ENCODE measurements at regions not wholly inside any gene's neighbourhood (a gene's known extent, or its start where the extent isn't known, plus 50 kb on each side); places are given as distances from the start of the nearest gene placed in this dataset.

- Histone ChIP-seq H3K36me3 (replicated peaks in 1 of 2; ENCODE audit: control extremely low read depth in 1 of 2, control insufficient read depth in 1 of 2, extremely low read depth in 1 of 2, insufficient read depth in 2 of 2, low read length in 1 of 2) (no peaks in the 10 kb centered on the region), H3K4me3 (ENCODE audit: control extremely low read depth in 1 of 5, extremely low read depth in 1 of 5, insufficient read depth in 1 of 5, low read depth in 2 of 5, low read length in 4 of 5) (no peak overlapping the region), H3K9me3 (ENCODE audit: control extremely low read depth in 1 of 3, control insufficient read depth in 2 of 3, insufficient read depth in 1 of 3, low read length in 2 of 3) (no peaks in the 10 kb centered on the region), H2AFZ (ENCODE audit: insufficient read depth, low read depth, low read length, poor library complexity, severe bottlenecking) (no peak overlapping the region), H3K79me2 (ENCODE audit: control insufficient read depth, insufficient read depth, low read length) (no peaks in the 10 kb centered on the region), H3K4me1 (ENCODE audit: control insufficient read depth in 2 of 2, insufficient read depth in 2 of 2, low read length in 2 of 2) (no peaks in the 10 kb centered on the region), H4K20me1 (ENCODE audit: control insufficient read depth, insufficient read depth, low read length, poor library complexity, severe bottlenecking) (no peaks in the 10 kb centered on the region), H3K4me2 (replicated peaks; ENCODE audit: low read depth, low read length, poor library complexity, severe bottlenecking) (no peak overlapping the region), H3K27me3 (replicated peaks in 1 of 4; ENCODE audit: control extremely low read depth in 1 of 4, control insufficient read depth in 3 of 4, insufficient read depth in 4 of 4, low read length in 3 of 4) (no peaks in the 10 kb centered on the region), H3K27ac (ENCODE audit: low read length in 2 of 2) (no peak overlapping the region), H3K9ac (ENCODE audit: low read length) (no peak overlapping the region)
- intact Hi-C loops (cut with micrococcal nuclease) = no loop called here
- CTCF ChIA-PET = no interaction called here
- no peaks in the 10 kb centered on the region for H3K27me3 Mint-ChIP-seq
- no peak overlapping the region for H3K27ac Mint-ChIP-seq
- ATAC-seq (ENCODE audit: low read depth) = no peak
- POLR2A ChIA-PET = no interaction called here
- H3K9me3 Mint-ChIP-seq (ENCODE audit: insufficient read depth) = no peaks in the 10 kb centered on the region
- TF ChIP-seq EZH2 (IDR thresholded peaks at IDR 0.05; ENCODE audit: borderline replicate concordance, insufficient read depth, low read depth, low read length, poor library complexity, severe bottlenecking) = no peak
- TF ChIP-seq, protein P1, sequence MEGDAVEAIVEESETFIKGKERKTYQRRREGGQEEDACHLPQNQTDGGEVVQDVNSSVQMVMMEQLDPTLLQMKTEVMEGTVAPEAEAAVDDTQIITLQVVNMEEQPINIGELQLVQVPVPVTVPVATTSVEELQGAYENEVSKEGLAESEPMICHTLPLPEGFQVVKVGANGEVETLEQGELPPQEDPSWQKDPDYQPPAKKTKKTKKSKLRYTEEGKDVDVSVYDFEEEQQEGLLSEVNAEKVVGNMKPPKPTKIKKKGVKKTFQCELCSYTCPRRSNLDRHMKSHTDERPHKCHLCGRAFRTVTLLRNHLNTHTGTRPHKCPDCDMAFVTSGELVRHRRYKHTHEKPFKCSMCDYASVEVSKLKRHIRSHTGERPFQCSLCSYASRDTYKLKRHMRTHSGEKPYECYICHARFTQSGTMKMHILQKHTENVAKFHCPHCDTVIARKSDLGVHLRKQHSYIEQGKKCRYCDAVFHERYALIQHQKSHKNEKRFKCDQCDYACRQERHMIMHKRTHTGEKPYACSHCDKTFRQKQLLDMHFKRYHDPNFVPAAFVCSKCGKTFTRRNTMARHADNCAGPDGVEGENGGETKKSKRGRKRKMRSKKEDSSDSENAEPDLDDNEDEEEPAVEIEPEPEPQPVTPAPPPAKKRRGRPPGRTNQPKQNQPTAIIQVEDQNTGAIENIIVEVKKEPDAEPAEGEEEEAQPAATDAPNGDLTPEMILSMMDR (IDR thresholded peaks at IDR 0.05) = no peak
- H3K4me1 Mint-ChIP-seq = no peaks in the 10 kb centered on the region
- WGBS (ENCODE audit: insufficient coverage) = 100% methylated on average over 1 of the region's 3 CpGs
- DNase-seq = no peak
- H3K4me3 Mint-ChIP-seq = no peak overlapping the region
Measured at GRCh38 chr9:102875687-102876086, 119.4 kb upstream of the CYLC2 start.

GRCh38 chr9:102867488-102867887, 127.6 kb upstream of the CYLC2 start:
- Histone ChIP-seq H3K27ac (ENCODE audit: low read length in 2 of 2) (no peak overlapping the region), H3K36me3 (replicated peaks in 1 of 2; ENCODE audit: control extremely low read depth in 1 of 2, control insufficient read depth in 1 of 2, extremely low read depth in 1 of 2, insufficient read depth in 2 of 2, low read length in 1 of 2) (no peaks in the 10 kb centered on the region), H3K79me2 (ENCODE audit: control insufficient read depth, insufficient read depth, low read length) (no peaks in the 10 kb centered on the region), H2AFZ (ENCODE audit: insufficient read depth, low read depth, low read length, poor library complexity, severe bottlenecking) (no peak overlapping the region), H3K4me2 (replicated peaks; ENCODE audit: low read depth, low read length, poor library complexity, severe bottlenecking) (no peak overlapping the region), H3K9ac (ENCODE audit: low read length) (no peak overlapping the region), H3K9me3 (ENCODE audit: control extremely low read depth in 1 of 3, control insufficient read depth in 2 of 3, insufficient read depth in 1 of 3, low read length in 2 of 3) (no peaks in the 10 kb centered on the region), H3K27me3 (replicated peaks in 1 of 4; ENCODE audit: control extremely low read depth in 1 of 4, control insufficient read depth in 3 of 4, insufficient read depth in 4 of 4, low read length in 3 of 4) (no peaks in the 10 kb centered on the region), H4K20me1 (ENCODE audit: control insufficient read depth, insufficient read depth, low read length, poor library complexity, severe bottlenecking) (no peaks in the 10 kb centered on the region), H3K4me1 (ENCODE audit: control insufficient read depth in 2 of 2, insufficient read depth in 2 of 2, low read length in 2 of 2) (no peaks in the 10 kb centered on the region), H3K4me3 (ENCODE audit: control extremely low read depth in 1 of 5, extremely low read depth in 1 of 5, insufficient read depth in 1 of 5, low read depth in 2 of 5, low read length in 4 of 5) (no peak overlapping the region)
- no peak overlapping the region for H3K4me3 Mint-ChIP-seq
- ChIA-PET CTCF (no interaction called here), POLR2A (no interaction called here)
- no peak for DNase-seq
- TF ChIP-seq, protein P1 (IDR thresholded peaks at IDR 0.05) = no peak
- TF ChIP-seq EZH2 (IDR thresholded peaks at IDR 0.05; ENCODE audit: borderline replicate concordance, insufficient read depth, low read depth, low read length, poor library complexity, severe bottlenecking) = no peak
- no peaks in the 10 kb centered on the region for H3K4me1 Mint-ChIP-seq
- 43% methylated on average over 1 of the region's 1 CpG for WGBS (ENCODE audit: insufficient coverage)
- no peak overlapping the region for H3K27ac Mint-ChIP-seq
- H3K27me3 Mint-ChIP-seq = no peaks in the 10 kb centered on the region
- ATAC-seq (ENCODE audit: low read depth) = no peak
- intact Hi-C loops (cut with micrococcal nuclease) = no loop called here
- peaks cover 4% of the 10 kb centered on the region for H3K9me3 Mint-ChIP-seq (ENCODE audit: insufficient read depth)

Measured in B cell (primary cell).